Endothelial cell (in vitro differentiated cells): ENCODE measurements at regions not wholly inside any gene's neighbourhood (a gene's known extent, or its start where the extent isn't known, plus 50 kb on each side); places are given as distances from the start of the nearest gene placed in this dataset.

Experiments
- DNase-seq: peaks from one replicate; pipeline ENCODE4 v3.0.0; 2021; ENCODE audit warnings: low spot score
- H3K27ac Mint-ChIP-seq: one replicate; pipeline ENCODE4 v1.8.0; 2021; ENCODE audit warnings: mixed read lengths, inconsistent platforms; ENCODE audit not compliant: unreplicated experiment
- H3K27me3 Mint-ChIP-seq: one replicate; pipeline ENCODE4 v1.8.0; 2021; ENCODE audit warnings: mild to moderate bottlenecking, moderate library complexity, mixed read lengths, inconsistent platforms; ENCODE audit not compliant: unreplicated experiment
- H3K36me3 Mint-ChIP-seq: one replicate; pipeline ENCODE4 v1.8.0; 2021; ENCODE audit warnings: mild to moderate bottlenecking, low read depth, mixed read lengths, inconsistent platforms; ENCODE audit not compliant: unreplicated experiment
- H3K4me1 Mint-ChIP-seq: one replicate; pipeline ENCODE4 v1.8.0; 2021; ENCODE audit warnings: mild to moderate bottlenecking, mixed read lengths, inconsistent platforms; ENCODE audit not compliant: unreplicated experiment
- H3K4me3 Mint-ChIP-seq: one replicate; pipeline ENCODE4 v1.8.0; 2021; ENCODE audit warnings: mild to moderate bottlenecking, mixed read lengths, inconsistent platforms; ENCODE audit not compliant: unreplicated experiment
- H3K9me3 Mint-ChIP-seq: one replicate; pipeline ENCODE4 v1.8.0; 2021; ENCODE audit warnings: mixed read lengths, inconsistent platforms; ENCODE audit not compliant: unreplicated experiment
- CTCF ChIP-seq: fragments of 200-600 bp; sonication (generic); IDR thresholded peaks from one replicate; pipeline ENCODE4 v1.5.0; 2021; ENCODE audit warnings: antibody characterized with exemption; ENCODE audit not compliant: unreplicated experiment

- no peaks in the 10 kb centered on the region for H3K9me3 Mint-ChIP-seq
- peaks cover 8% of the 10 kb centered on the region for H3K4me1 Mint-ChIP-seq
- peaks cover 2% of the 10 kb centered on the region for H3K27me3 Mint-ChIP-seq
- no peak for TF ChIP-seq CTCF
- H3K36me3 Mint-ChIP-seq, result no peaks in the 10 kb centered on the region
- H3K27ac Mint-ChIP-seq, result no peak overlapping the region
- DNase-seq, result no peak
- H3K4me3 Mint-ChIP-seq, result no peak overlapping the region
Measured at GRCh38 chr10:118401708-118402193, 59.6 kb upstream of the FAM204A start.

- H3K36me3 Mint-ChIP-seq, result no peaks in the 10 kb centered on the region
- TF ChIP-seq CTCF, result no peak
- no peak for DNase-seq
- H3K9me3 Mint-ChIP-seq, result no peaks in the 10 kb centered on the region
- no peak overlapping the region for H3K4me3 Mint-ChIP-seq
- H3K4me1 Mint-ChIP-seq, result peaks cover 6% of the 10 kb centered on the region
- H3K27ac Mint-ChIP-seq, result no peak overlapping the region
- H3K27me3 Mint-ChIP-seq, result no peaks in the 10 kb centered on the region
Measured at GRCh38 chr10:118397391-118397790, 55.3 kb upstream of the FAM204A start.

GRCh38 chr10:118395947-118396346 is 53.8 kb upstream of the FAM204A start:
- H3K36me3 Mint-ChIP-seq, result no peaks in the 10 kb centered on the region
- H3K4me3 Mint-ChIP-seq, result no peak overlapping the region
- no peaks in the 10 kb centered on the region for H3K27me3 Mint-ChIP-seq
- DNase-seq, result no peak
- no peak overlapping the region for H3K27ac Mint-ChIP-seq
- no peaks in the 10 kb centered on the region for H3K9me3 Mint-ChIP-seq
- peaks cover 6% of the 10 kb centered on the region for H3K4me1 Mint-ChIP-seq
- TF ChIP-seq CTCF, result no peak

- no peak overlapping the region for H3K4me3 Mint-ChIP-seq
Measured at GRCh38 chr10:118394301-118395200, 52.4 kb upstream of the FAM204A start.

More at GRCh38 chr10:118394301-118395200, 52.4 kb upstream of the FAM204A start:
- H3K27ac Mint-ChIP-seq, result no peak overlapping the region
- no peak for DNase-seq
- peaks cover 6% of the 10 kb centered on the region for H3K4me1 Mint-ChIP-seq
- H3K36me3 Mint-ChIP-seq, result no peaks in the 10 kb centered on the region
- no peaks in the 10 kb centered on the region for H3K27me3 Mint-ChIP-seq
- H3K9me3 Mint-ChIP-seq, result no peaks in the 10 kb centered on the region
- no peak for TF ChIP-seq CTCF
